K562 (cell line): ENCODE measurements at regions not wholly inside any gene's neighbourhood (a gene's known extent, or its start where the extent isn't known, plus 50 kb on each side); places are given as distances from the start of the nearest gene placed in this dataset.

Experiments used
- ATAC-seq: fragments of 200-7000 bp; cut with Tn5 transposase; 3 replicates; pipeline ENCODE4 v1.9.1; 2020; ENCODE audit warnings: moderate library complexity
- BruUV-seq: library from RNA; stranded (reverse); fragments of 400-500 nt; replicated peaks from 2 replicates; lab custom pipeline; 2021; lab: Mats Ljungman, UMichigan
- CTCF ChIA-PET: fragments of 300-600 bp; formaldehyde crosslinking; extraction: SDS; loops from one replicate; lab custom pipeline; 2021; ENCODE audit warnings: low intra/inter-chr PET ratio; lab: Yijun Ruan, JAX
- POLR2A ChIA-PET: fragments of 300-600, 350-650 bp; sonication (Branson Sonifier 250); formaldehyde crosslinking; extraction: SDS; loops from one replicate; lab custom pipeline; 2021; ENCODE audit warnings: antibody characterized with exemption, inconsistent platforms; lab: Yijun Ruan, JAX
- DNase-seq, 4 experiments: peaks; one replicate each; pipeline versions ENCODE4 v3.0.0 to v3.0.0-alpha.2; 2011 to 2018; ENCODE audit warnings: low spot score in 3 of 4, mixed read lengths in 3 of 4; ENCODE audit errors: extremely low read depth in 1 of 4
- FAIRE-seq: peaks from 2 replicates; lab custom pipeline; 2011; peaks lifted over from hg19 to GRCh38; lab: Jason Lieb, UNC
- H2AFZ ChIP-seq: 2 replicates; pipeline ENCODE4 v1.6.0; 2011; ENCODE audit warnings: low read depth, low read length, control low read depth, inconsistent platforms
- H3K27ac ChIP-seq: fragments of 200-600 bp; 3 replicates; pipeline ENCODE4 v1.8.0; 2011; ENCODE audit warnings: low read depth, mild to moderate bottlenecking, control low read depth, inconsistent platforms, low read length, moderate library complexity, mixed read lengths; ENCODE audit errors: extremely low read depth
- H3K27me3 ChIP-seq, 2 experiments: fragments of 300-600 bp in 1 of 2; 2 replicates in 1 of 2; 3 replicates in 1 of 2; pipeline versions ENCODE4 v1.6.0 to v1.8.0; 2011; ENCODE audit warnings: inconsistent platforms in 2 of 2, low read length in 2 of 2, mild to moderate bottlenecking in 1 of 2, mixed read lengths in 1 of 2, moderate library complexity in 1 of 2; ENCODE audit not compliant: control insufficient read depth in 2 of 2, insufficient read depth in 2 of 2
- H3K36me3 ChIP-seq: fragments of 300-600 bp; 3 replicates; pipeline ENCODE4 v1.8.0; 2011; ENCODE audit warnings: mild to moderate bottlenecking, low read length, inconsistent platforms; ENCODE audit not compliant: control insufficient read depth, insufficient read depth
- H3K4me1 ChIP-seq, 2 experiments: fragments of 200-600 bp in 1 of 2; replicated peaks in 1 of 2; 2 replicates in 1 of 2; 3 replicates in 1 of 2; pipeline versions ENCODE4 v1.5.1 to v1.8.0; 2011; ENCODE audit warnings: inconsistent platforms in 2 of 2, low read length in 2 of 2, mild to moderate bottlenecking in 1 of 2, mixed read lengths in 1 of 2, moderate library complexity in 1 of 2; ENCODE audit not compliant: control insufficient read depth in 2 of 2, insufficient read depth in 2 of 2
- H3K4me2 ChIP-seq: 2 replicates; pipeline ENCODE4 v1.6.1; 2011; ENCODE audit warnings: low read length, control low read depth, inconsistent platforms, mixed read lengths; ENCODE audit not compliant: insufficient read depth
- H3K4me3 ChIP-seq: fragments of 200-600 bp; sonication (generic), shearing (Covaris generic); 2 replicates; pipeline ENCODE4 v1.5.1; 2016; ENCODE audit warnings: control low read depth, inconsistent platforms
- H3K79me2 ChIP-seq: fragments of 200-600 bp; 3 replicates; pipeline ENCODE4 v1.8.0; 2011; ENCODE audit warnings: low read length, inconsistent platforms; ENCODE audit not compliant: control insufficient read depth, insufficient read depth
- H3K9ac ChIP-seq, 2 experiments: 2 replicates each; pipeline versions ENCODE4 v1.6.0 to v1.6.1; 2011; ENCODE audit warnings: low read depth in 2 of 2, low read length in 2 of 2, control low read depth in 1 of 2, inconsistent platforms in 1 of 2, mild to moderate bottlenecking in 1 of 2, mixed read lengths in 1 of 2; ENCODE audit not compliant: insufficient read depth in 1 of 2
- H3K9me1 ChIP-seq: one replicate; pipeline ENCODE4 v1.6.0; 2011; ENCODE audit warnings: inconsistent platforms, mild to moderate bottlenecking, low read length, moderate library complexity; ENCODE audit not compliant: control insufficient read depth, insufficient read depth
- H3K9me3 ChIP-seq: replicated peaks from 2 replicates; pipeline ENCODE4 v1.5.1; 2011; ENCODE audit warnings: low read depth, low read length, inconsistent platforms; ENCODE audit not compliant: control insufficient read depth, insufficient read depth
- H4K20me1 ChIP-seq: replicated peaks from 2 replicates; pipeline ENCODE4 v1.6.1; 2011; ENCODE audit warnings: low read length, inconsistent platforms, mixed read lengths; ENCODE audit not compliant: control insufficient read depth, insufficient read depth
- ATF1 ChIP-seq, 2 experiments: fragments of 450-650 bp in 1 of 2; IDR thresholded peaks; 2 replicates each; pipeline ENCODE4 v1.6.1; 2016; ENCODE audit warnings: missing compliant biosample characterization in 1 of 2, missing genetic modification characterization in 1 of 2
- CBX8 ChIP-seq: fragments of 200-600 bp; sonication (generic); IDR thresholded peaks from 2 replicates; pipeline ENCODE4 v1.6.1; 2012; ENCODE audit warnings: borderline replicate concordance, mixed run types, low read depth, mild to moderate bottlenecking, moderate library complexity, mixed read lengths, low read length, control low read depth, inconsistent platforms; ENCODE audit not compliant: poor library complexity, severe bottlenecking; ENCODE audit errors: extremely low read depth
- ELF1 ChIP-seq: fragments of 200-800 bp; sonication (Bioruptor generic); IDR thresholded peaks from 2 replicates; pipeline ENCODE4 v1.6.1; 2016; ENCODE audit warnings: missing genetic modification characterization, missing compliant biosample characterization
- GTF2F1 ChIP-seq: IDR thresholded peaks from 2 replicates; pipeline ENCODE4 v1.6.1; 2011; ENCODE audit warnings: low read depth, low read length, improper control_type of control experiment
- KLF13 ChIP-seq: fragments of 450-650 bp; IDR thresholded peaks from 2 replicates; pipeline ENCODE4 v1.6.1; 2016; ENCODE audit warnings: missing genetic modification characterization, low read depth, mild to moderate bottlenecking, missing compliant biosample characterization, moderate library complexity, borderline replicate concordance
- MECOM ChIP-seq: fragments of 250-450 bp; sonication (Bioruptor Pico); IDR thresholded peaks from 2 replicates; pipeline ENCODE4 v1.8.0; 2022; ENCODE audit warnings: inconsistent platforms
- RBM34 ChIP-seq: fragments of 200-400 bp; formaldehyde crosslinking; IDR thresholded peaks from 2 replicates; pipeline ENCODE4 v1.6.1; 2018; ENCODE audit warnings: low read length, borderline replicate concordance; ENCODE audit not compliant: insufficient read depth
- STAG1 ChIP-seq: sonication (generic); formaldehyde crosslinking; IDR thresholded peaks from 2 replicates; pipeline ENCODE4 v1.5.0; 2020; ENCODE audit warnings: missing genetic modification reagents, borderline replicate concordance
- TCF7L2 ChIP-seq: fragments of 150-350 bp; IDR thresholded peaks from 2 replicates; pipeline ENCODE4 v1.6.1; 2016; ENCODE audit warnings: low read depth, mild to moderate bottlenecking, low read length, moderate library complexity
- ZNF165 ChIP-seq: fragments of 250-450 bp; sonication (Bioruptor Pico); IDR thresholded peaks from 2 replicates; pipeline ENCODE4 v1.4.0; 2020; ENCODE audit warnings: borderline replicate concordance
- ZNF311 ChIP-seq: fragments of 250-450 bp; sonication (Bioruptor Pico); IDR thresholded peaks from 2 replicates; pipeline ENCODE4 v1.4.0; 2020; ENCODE audit warnings: mild to moderate bottlenecking, moderate library complexity
- ZNF75A ChIP-seq: fragments of 450-650 bp; formaldehyde crosslinking; IDR thresholded peaks from 2 replicates; pipeline ENCODE4 v1.4.0; 2020; ENCODE audit warnings: mild to moderate bottlenecking
- WGBS: fragments of 100-300 bp; shearing (Covaris generic); methylation state at CpG from one replicate; pipeline ENCODE4 v1.1.6; 2016; ENCODE audit warnings: low coverage, mixed read lengths; ENCODE audit not compliant: insufficient coverage; ENCODE audit errors: missing lambda C conversion rate; 5-methylcytosine and 5-hydroxymethylcytosine counted together
- in situ Hi-C: fragments of 300-500 bp; cut with MboI; formaldehyde crosslinking; loops from 4 replicates; pipeline ENCODE4 v1.15.0; 2018; ENCODE audit warnings: inconsistent platforms, mixed read lengths
- intact Hi-C: fragments of 100-400 bp; cut with micrococcal nuclease; formaldehyde crosslinking; loops from 2 replicates; pipeline ENCODE4 v1.14.2; 2022
- TF ChIP-seq, protein P1 (sequence below): fragments of 250-450 bp; sonication (Bioruptor Pico); IDR thresholded peaks from 2 replicates; pipeline ENCODE4 v1.8.0; 2022; ENCODE audit warnings: inconsistent platforms
- TF ChIP-seq, protein P2 (sequence below): IDR thresholded peaks from 2 replicates; pipeline ENCODE4 v1.6.1; 2011; ENCODE audit warnings: borderline replicate concordance, low read depth, mild to moderate bottlenecking, moderate library complexity, low read length; ENCODE audit not compliant: insufficient read depth, poor library complexity, severe bottlenecking
- TF ChIP-seq, protein P3 (sequence below): sonication (generic); formaldehyde crosslinking; IDR thresholded peaks from 2 replicates; pipeline ENCODE4 v1.8.0; 2022; ENCODE audit warnings: missing genetic modification reagents, mild to moderate bottlenecking, moderate library complexity, borderline replicate concordance

DNA sequence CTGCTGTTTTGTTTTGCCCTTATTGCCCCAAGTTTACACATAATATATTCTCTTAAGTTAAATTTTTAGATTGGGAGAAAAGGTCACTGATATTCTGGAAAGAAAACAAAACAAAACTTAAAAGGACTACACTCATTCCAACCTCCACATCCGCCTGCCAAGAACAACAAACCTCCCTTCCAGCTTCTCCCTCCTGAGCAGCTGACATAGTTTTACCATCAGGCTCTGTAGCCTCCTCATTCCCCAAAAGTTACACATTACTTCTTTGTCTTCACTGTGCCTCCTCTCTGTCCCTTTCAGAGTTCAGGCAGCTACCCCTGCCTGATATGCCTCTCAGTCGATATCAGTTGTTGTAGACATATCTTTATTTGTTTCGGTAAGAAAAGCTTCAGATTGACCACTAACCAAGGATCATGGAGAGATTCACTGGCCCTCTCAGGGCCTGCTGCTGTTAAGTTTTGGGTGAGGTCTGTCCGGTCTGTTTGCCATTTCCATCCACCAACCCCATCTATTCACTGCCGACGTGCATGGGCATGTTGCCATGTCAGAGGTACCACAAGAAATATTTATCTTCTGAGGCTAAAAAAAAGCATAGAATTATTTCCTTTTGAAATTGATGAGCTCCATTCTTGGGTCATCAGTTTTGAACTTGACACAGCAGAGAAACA lies 164.1 kb downstream of the GASK1B start:
- BruUV-seq: no TSS peak

More for the DNA sequence above, 164.1 kb downstream of the GASK1B start:
- no peak overlapping the region for H3K4me3 ChIP-seq
- CTCF ChIA-PET: no interaction called here
- no peaks in the 10 kb centered on the region for H3K27me3 ChIP-seq
- no peak overlapping the region for H3K27ac ChIP-seq
- H2AFZ ChIP-seq: no peak overlapping the region
- no peaks in the 10 kb centered on the region for H3K36me3 ChIP-seq
- intact Hi-C loops: no loop called here
- WGBS: 0% methylated on average over 6 of the region's 6 CpGs
- no peaks in the 10 kb centered on the region for H4K20me1 ChIP-seq
- TF ChIP-seq, protein P1, sequence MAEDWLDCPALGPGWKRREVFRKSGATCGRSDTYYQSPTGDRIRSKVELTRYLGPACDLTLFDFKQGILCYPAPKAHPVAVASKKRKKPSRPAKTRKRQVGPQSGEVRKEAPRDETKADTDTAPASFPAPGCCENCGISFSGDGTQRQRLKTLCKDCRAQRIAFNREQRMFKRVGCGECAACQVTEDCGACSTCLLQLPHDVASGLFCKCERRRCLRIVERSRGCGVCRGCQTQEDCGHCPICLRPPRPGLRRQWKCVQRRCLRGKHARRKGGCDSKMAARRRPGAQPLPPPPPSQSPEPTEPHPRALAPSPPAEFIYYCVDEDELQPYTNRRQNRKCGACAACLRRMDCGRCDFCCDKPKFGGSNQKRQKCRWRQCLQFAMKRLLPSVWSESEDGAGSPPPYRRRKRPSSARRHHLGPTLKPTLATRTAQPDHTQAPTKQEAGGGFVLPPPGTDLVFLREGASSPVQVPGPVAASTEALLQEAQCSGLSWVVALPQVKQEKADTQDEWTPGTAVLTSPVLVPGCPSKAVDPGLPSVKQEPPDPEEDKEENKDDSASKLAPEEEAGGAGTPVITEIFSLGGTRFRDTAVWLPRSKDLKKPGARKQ (CRISPR knock-in tag): no peak
- TF ChIP-seq KLF13: no peak
- TF ChIP-seq, protein P2, sequence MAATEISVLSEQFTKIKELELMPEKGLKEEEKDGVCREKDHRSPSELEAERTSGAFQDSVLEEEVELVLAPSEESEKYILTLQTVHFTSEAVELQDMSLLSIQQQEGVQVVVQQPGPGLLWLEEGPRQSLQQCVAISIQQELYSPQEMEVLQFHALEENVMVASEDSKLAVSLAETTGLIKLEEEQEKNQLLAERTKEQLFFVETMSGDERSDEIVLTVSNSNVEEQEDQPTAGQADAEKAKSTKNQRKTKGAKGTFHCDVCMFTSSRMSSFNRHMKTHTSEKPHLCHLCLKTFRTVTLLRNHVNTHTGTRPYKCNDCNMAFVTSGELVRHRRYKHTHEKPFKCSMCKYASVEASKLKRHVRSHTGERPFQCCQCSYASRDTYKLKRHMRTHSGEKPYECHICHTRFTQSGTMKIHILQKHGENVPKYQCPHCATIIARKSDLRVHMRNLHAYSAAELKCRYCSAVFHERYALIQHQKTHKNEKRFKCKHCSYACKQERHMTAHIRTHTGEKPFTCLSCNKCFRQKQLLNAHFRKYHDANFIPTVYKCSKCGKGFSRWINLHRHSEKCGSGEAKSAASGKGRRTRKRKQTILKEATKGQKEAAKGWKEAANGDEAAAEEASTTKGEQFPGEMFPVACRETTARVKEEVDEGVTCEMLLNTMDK: no peak
- TF ChIP-seq RBM34: no peak
- no peak for TF ChIP-seq ZNF311 (CRISPR knock-in tag)
- TF ChIP-seq TCF7L2: no peak
- no peak for TF ChIP-seq ZNF75A (CRISPR knock-in tag)
- no peak for TF ChIP-seq CBX8
- TF ChIP-seq MECOM (CRISPR knock-in tag): no peak
- TF ChIP-seq ELF1: no peak
- no peak for TF ChIP-seq STAG1 (CRISPR knock-in tag)
- no peak for TF ChIP-seq GTF2F1
- TF ChIP-seq, protein P3, sequence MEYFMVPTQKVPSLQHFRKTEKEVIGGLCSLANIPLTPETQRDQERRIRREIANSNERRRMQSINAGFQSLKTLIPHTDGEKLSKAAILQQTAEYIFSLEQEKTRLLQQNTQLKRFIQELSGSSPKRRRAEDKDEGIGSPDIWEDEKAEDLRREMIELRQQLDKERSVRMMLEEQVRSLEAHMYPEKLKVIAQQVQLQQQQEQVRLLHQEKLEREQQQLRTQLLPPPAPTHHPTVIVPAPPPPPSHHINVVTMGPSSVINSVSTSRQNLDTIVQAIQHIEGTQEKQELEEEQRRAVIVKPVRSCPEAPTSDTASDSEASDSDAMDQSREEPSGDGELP (CRISPR knock-in tag): no peak
- no peak for TF ChIP-seq ATF1 (CRISPR knock-in tag; IDR thresholded peaks at IDR 0.05)
- no peak for TF ChIP-seq ATF1 (tag; IDR thresholded peaks at IDR 0.05)
- TF ChIP-seq ZNF165: no peak
- TF ChIP-seq, all 486 proteins: peak for 0
- no peaks in the 10 kb centered on the region for H3K9me3 ChIP-seq
- POLR2A ChIA-PET: no interaction called here
- DNase-seq (no peak), FAIRE-seq (no peak), ATAC-seq (no peak)
- no peaks in the 10 kb centered on the region for H3K4me1 ChIP-seq
- H3K4me2 ChIP-seq: no peak overlapping the region
- in situ Hi-C loops: no loop called here
- no peaks in the 10 kb centered on the region for H3K79me2 ChIP-seq
- H3K9me1 ChIP-seq: no peaks in the 10 kb centered on the region
- H3K9ac ChIP-seq: no peak overlapping the region
